Endothelial cell of umbilical vein (primary cell): ENCODE measurements at regions not wholly inside any gene's neighbourhood (a gene's known extent, or its start where the extent isn't known, plus 50 kb on each side); places are given as distances from the start of the nearest gene placed in this dataset.

Experiments
- BruUV-seq: library from RNA; stranded (reverse); fragments of 400-500 nt; replicated peaks from 2 replicates; lab custom pipeline; 2021; lab: Mats Ljungman, UMichigan
- CTCF ChIA-PET: fragments of 300-600, 350-600 bp; sonication (Branson Sonifier 250); formaldehyde crosslinking; loops from one replicate; lab custom pipeline; 2021; ENCODE audit warnings: antibody characterized with exemption, inconsistent platforms; lab: Charles Lee
- POLR2A ChIA-PET: fragments of 300-600, 350-600 bp; sonication (Branson Sonifier 250); formaldehyde crosslinking; loops from one replicate; lab custom pipeline; 2021; ENCODE audit warnings: antibody characterized with exemption, inconsistent platforms; lab: Charles Lee
- DNase-seq: peaks from one replicate; pipeline ENCODE4 v3.0.0-alpha.2; 2011; ENCODE audit warnings: low read depth, low spot score
- FAIRE-seq: peaks from 2 replicates; lab custom pipeline; 2011; peaks lifted over from hg19 to GRCh38; lab: Jason Lieb, UNC
- H2AFZ ChIP-seq: 2 replicates; pipeline ENCODE4 v1.6.0; 2012; ENCODE audit warnings: low read depth, low read length, control low read depth, inconsistent platforms
- H3K27ac ChIP-seq: 2 replicates; pipeline ENCODE4 v1.5.1; 2011; ENCODE audit warnings: low read depth, mild to moderate bottlenecking, control low read depth, low read length, moderate library complexity; ENCODE audit not compliant: insufficient read depth
- H3K27me3 ChIP-seq, 2 experiments: 2 replicates each; pipeline versions ENCODE4 v1.6.0 to v1.6.1; 2011; ENCODE audit warnings: low read length in 2 of 2, mixed read lengths in 1 of 2; ENCODE audit not compliant: control insufficient read depth in 2 of 2, insufficient read depth in 2 of 2
- H3K36me3 ChIP-seq, 2 experiments: 2 replicates in 1 of 2; 3 replicates in 1 of 2; pipeline ENCODE4 v1.5.1; 2011; ENCODE audit warnings: low read length in 2 of 2, mild to moderate bottlenecking in 1 of 2, moderate library complexity in 1 of 2; ENCODE audit not compliant: control insufficient read depth in 2 of 2, insufficient read depth in 2 of 2; ENCODE audit errors: extremely low read depth in 1 of 2
- H3K4me1 ChIP-seq: 3 replicates; pipeline ENCODE4 v1.5.1; 2011; ENCODE audit warnings: mild to moderate bottlenecking, low read length; ENCODE audit not compliant: control insufficient read depth, insufficient read depth; ENCODE audit errors: extremely low read depth
- H3K4me2 ChIP-seq: 2 replicates; pipeline ENCODE4 v1.6.1; 2011; ENCODE audit warnings: low read length, control low read depth, mixed read lengths; ENCODE audit not compliant: insufficient read depth
- H3K4me3 ChIP-seq, 3 experiments: fragments of 200-600 bp in 1 of 3; sonication (generic), shearing (Covaris generic) in 1 of 3; replicated peaks in 1 of 3; 2 replicates each; pipeline ENCODE4 v1.5.1; 2011 to 2016; ENCODE audit warnings: control low read depth in 3 of 3, low read length in 3 of 3, mild to moderate bottlenecking in 2 of 3, inconsistent platforms in 1 of 3, low read depth in 1 of 3, moderate library complexity in 1 of 3; ENCODE audit not compliant: insufficient read depth in 1 of 3
- H3K79me2 ChIP-seq: 2 replicates; pipeline ENCODE4 v1.6.0; 2012; ENCODE audit warnings: low read length, inconsistent platforms; ENCODE audit not compliant: control insufficient read depth, insufficient read depth
- H3K9ac ChIP-seq: replicated peaks from 2 replicates; pipeline ENCODE3; 2011; ENCODE audit warnings: low read length, control low read depth; ENCODE audit not compliant: insufficient read depth; ENCODE audit errors: extremely low read depth
- H3K9me1 ChIP-seq: replicated peaks from 3 replicates; pipeline ENCODE4 v1.6.0; 2011; ENCODE audit warnings: mild to moderate bottlenecking, low read length; ENCODE audit not compliant: control insufficient read depth, insufficient read depth; ENCODE audit errors: extremely low read depth
- H3K9me3 ChIP-seq: replicated peaks from 2 replicates; pipeline ENCODE4 v1.5.1; 2012; ENCODE audit warnings: low read length, inconsistent platforms; ENCODE audit not compliant: control insufficient read depth, insufficient read depth
- H4K20me1 ChIP-seq: replicated peaks from 2 replicates; pipeline ENCODE3; 2011; ENCODE audit warnings: mild to moderate bottlenecking, low read length; ENCODE audit not compliant: control insufficient read depth, insufficient read depth; ENCODE audit errors: extremely low read depth
- CTCF ChIP-seq, 2 donors: IDR thresholded peaks; 1 replicate in 1 of 2; 2 replicates in 1 of 2; pipeline ENCODE4 v1.5.1; 2011; ENCODE audit warnings: low read length in 2 of 2, mild to moderate bottlenecking in 2 of 2, moderate library complexity in 2 of 2, control low read depth in 1 of 2, inconsistent platforms in 1 of 2, low read depth in 1 of 2; ENCODE audit not compliant: insufficient read depth in 1 of 2; ENCODE audit errors: extremely low read depth in 1 of 2
- EZH2 ChIP-seq: IDR thresholded peaks from 2 replicates; pipeline ENCODE4 v1.6.1; 2012; ENCODE audit warnings: borderline replicate concordance, low read depth, mild to moderate bottlenecking, moderate library complexity, low read length, inconsistent platforms; ENCODE audit not compliant: severe bottlenecking
- FOS ChIP-seq: IDR thresholded peaks from 2 replicates; pipeline ENCODE4 v1.6.1; 2011; ENCODE audit warnings: mild to moderate bottlenecking, low read length, moderate library complexity, borderline replicate concordance; ENCODE audit not compliant: insufficient read depth
- GATA2 ChIP-seq: IDR thresholded peaks from 2 replicates; pipeline ENCODE4 v1.7.0; 2011; ENCODE audit warnings: low read depth, mild to moderate bottlenecking, moderate library complexity, mixed read lengths, low read length; ENCODE audit not compliant: insufficient read length, insufficient read depth
- JUN ChIP-seq: IDR thresholded peaks from 2 replicates; pipeline ENCODE4 v1.6.1; 2011; ENCODE audit warnings: borderline replicate concordance, low read depth; ENCODE audit not compliant: insufficient read length, insufficient read depth
- MAX ChIP-seq: IDR thresholded peaks from 2 replicates; pipeline ENCODE4 v1.6.1; 2011; ENCODE audit not compliant: insufficient read depth, insufficient read length
- MYC ChIP-seq: IDR thresholded peaks from one replicate; pipeline ENCODE4 v1.6.1; 2011; ENCODE audit warnings: mild to moderate bottlenecking, low read depth, low read length
- POLR2A ChIP-seq: IDR thresholded peaks from 2 replicates; pipeline ENCODE4 v1.6.1; 2012; ENCODE audit warnings: low read depth, mild to moderate bottlenecking, control low read depth, low read length
- POLR2AphosphoS5 ChIP-seq: IDR thresholded peaks from 2 replicates; pipeline ENCODE4 v1.6.1; 2012; ENCODE audit warnings: low read depth, mild to moderate bottlenecking, control low read depth, low read length, moderate library complexity; ENCODE audit not compliant: insufficient read depth
- dilution Hi-C: fragments of 300-500 bp; cut with MboI; formaldehyde crosslinking; loops from one replicate; pipeline ENCODE4 v1.15.0; 2019; ENCODE audit warnings: low sequenced_read_pairs; ENCODE audit not compliant: extremely low pct_ligation_motif_present
- intact Hi-C: fragments of 100-400 bp; cut with micrococcal nuclease; formaldehyde crosslinking; loops from one replicate; pipeline ENCODE4 v1.10.0; 2022

GRCh38 chr13:67353031-67353430 is 122.9 kb upstream of the PCDH9 start:
- H3K79me2 ChIP-seq = no peaks in the 10 kb centered on the region
- no TSS peak for BruUV-seq
- ChIA-PET POLR2A (no interaction called here), CTCF (no interaction called here)
- no peak for DNase-seq
- no peak overlapping the region for H3K9ac ChIP-seq
- FAIRE-seq = no peak
- H3K4me3 ChIP-seq = no peak overlapping the region
- dilution Hi-C loops (no loop called here), intact Hi-C loops (no loop called here)
- no peaks in the 10 kb centered on the region for H3K27me3 ChIP-seq
- H4K20me1 ChIP-seq = no peaks in the 10 kb centered on the region
- no peak overlapping the region for H3K27ac ChIP-seq
- H3K9me1 ChIP-seq = no peaks in the 10 kb centered on the region
- H3K4me2 ChIP-seq = no peak overlapping the region
- H2AFZ ChIP-seq = no peak overlapping the region
- TF ChIP-seq MYC (no peak), MAX (no peak), CTCF (IDR thresholded peaks at IDR 0.05; ENCODE audit: extremely low read depth in 1 of 2, insufficient read depth in 1 of 2, low read depth in 1 of 2, low read length in 2 of 2) (no peak), FOS (no peak), POLR2A (no peak), JUN (no peak), EZH2 (no peak), GATA2 (no peak), POLR2AphosphoS5 (no peak)
- no peaks in the 10 kb centered on the region for H3K4me1 ChIP-seq
- H3K9me3 ChIP-seq = no peaks in the 10 kb centered on the region
- no peaks in the 10 kb centered on the region for H3K36me3 ChIP-seq
